Liver (tissue), 8 donors: ENCODE measurements at regions not wholly inside any gene's neighbourhood (a gene's known extent, or its start where the extent isn't known, plus 50 kb on each side); places are given as distances from the start of the nearest gene placed in this dataset.

ENCODE experiments used
- DNase-seq: peaks from one replicate; pipeline ENCODE4 v3.0.0-alpha.2; 2017; ENCODE audit warnings: low spot score
- H3K27ac ChIP-seq, 2 donors: one replicate each; pipeline ENCODE4 v1.7.0; 2013; ENCODE audit warnings: inconsistent platforms in 2 of 2, low read length in 2 of 2, control low read depth in 1 of 2, low read depth in 1 of 2, mild to moderate bottlenecking in 1 of 2
- H3K27me3 ChIP-seq, 4 donors: one replicate each; pipeline versions ENCODE4 v1.6.1 to v1.7.0; 2013; ENCODE audit warnings: low read length in 3 of 4, inconsistent platforms in 1 of 4, mild to moderate bottlenecking in 1 of 4, moderate library complexity in 1 of 4; ENCODE audit not compliant: control insufficient read depth in 4 of 4, insufficient read depth in 4 of 4
- H3K36me3 ChIP-seq, 4 donors: one replicate each; pipeline versions ENCODE4 v1.6.1 to v1.7.0; 2013; ENCODE audit warnings: low read length in 3 of 4, mild to moderate bottlenecking in 3 of 4, low read depth in 1 of 4, moderate library complexity in 1 of 4; ENCODE audit not compliant: control insufficient read depth in 4 of 4, insufficient read depth in 3 of 4
- H3K4me1 ChIP-seq, 4 donors: one replicate each; pipeline versions ENCODE4 v1.6.1 to v1.7.0; 2013; ENCODE audit warnings: low read length in 3 of 4, mild to moderate bottlenecking in 3 of 4, moderate library complexity in 1 of 4; ENCODE audit not compliant: control insufficient read depth in 4 of 4, insufficient read depth in 4 of 4
- H3K4me3 ChIP-seq, 3 donors: one replicate each; pipeline versions ENCODE4 v1.6.1 to v1.7.0; 2013; ENCODE audit warnings: low read length in 3 of 3, control low read depth in 1 of 3, low read depth in 1 of 3, mild to moderate bottlenecking in 1 of 3
- H3K9ac ChIP-seq, 2 donors: one replicate each; pipeline ENCODE4 v1.7.0; 2013; ENCODE audit warnings: low read length in 2 of 2, mild to moderate bottlenecking in 2 of 2, moderate library complexity in 2 of 2, control low read depth in 1 of 2, low read depth in 1 of 2
- H3K9me3 ChIP-seq, 4 donors: one replicate each; pipeline versions ENCODE4 v1.6.1 to v1.7.0; 2013; ENCODE audit warnings: low read length in 3 of 4; ENCODE audit not compliant: control insufficient read depth in 4 of 4
- ATF3 ChIP-seq: IDR thresholded peaks from 2 replicates; pipeline ENCODE4 v1.6.1; 2016; ENCODE audit warnings: antibody characterized with exemption
- EGR1 ChIP-seq, 2 donors: IDR thresholded peaks; 2 replicates each; pipeline ENCODE4 v1.6.1; 2016 to 2018; ENCODE audit warnings: antibody characterized with exemption in 2 of 2, low read depth in 2 of 2
- FOXA1 ChIP-seq: IDR thresholded peaks from 2 replicates; pipeline ENCODE4 v1.6.1; 2016; ENCODE audit warnings: antibody characterized with exemption
- FOXA2 ChIP-seq: IDR thresholded peaks from 2 replicates; pipeline ENCODE4 v1.6.1; 2016; ENCODE audit warnings: antibody characterized with exemption
- GABPA ChIP-seq, 2 donors: IDR thresholded peaks in 1 of 2; conservative IDR thresholded peaks in 1 of 2; 2 replicates each; pipeline ENCODE4 v1.6.1; 2016; ENCODE audit warnings: antibody characterized with exemption in 2 of 2, mild to moderate bottlenecking in 1 of 2, moderate library complexity in 1 of 2
- HNF4A ChIP-seq, 2 donors: conservative IDR thresholded peaks; 2 replicates each; pipeline ENCODE4 v1.6.1; 2016; ENCODE audit warnings: antibody characterized with exemption in 2 of 2, mild to moderate bottlenecking in 2 of 2
- HNF4G ChIP-seq: IDR thresholded peaks from 2 replicates; pipeline ENCODE4 v1.6.1; 2016; ENCODE audit warnings: antibody characterized with exemption
- JUND ChIP-seq, 2 donors: IDR thresholded peaks; 2 replicates each; pipeline ENCODE4 v1.6.1; 2016; ENCODE audit warnings: antibody characterized with exemption in 2 of 2
- MAX ChIP-seq: IDR thresholded peaks from 2 replicates; pipeline ENCODE4 v1.6.1; 2016; ENCODE audit warnings: antibody characterized with exemption
- NR2F2 ChIP-seq: IDR thresholded peaks from 2 replicates; pipeline ENCODE4 v1.6.1; 2016; ENCODE audit warnings: antibody characterized with exemption
- RAD21 ChIP-seq, 2 donors: IDR thresholded peaks; 2 replicates each; pipeline ENCODE4 v1.6.1; 2016; ENCODE audit warnings: antibody characterized with exemption in 2 of 2, mild to moderate bottlenecking in 2 of 2
- RXRA ChIP-seq, 2 donors: IDR thresholded peaks; 2 replicates each; pipeline ENCODE4 v1.6.1; 2017 to 2018; ENCODE audit warnings: antibody characterized with exemption in 2 of 2, mild to moderate bottlenecking in 1 of 2
- SP1 ChIP-seq: IDR thresholded peaks from 2 replicates; pipeline ENCODE4 v1.6.1; 2018; ENCODE audit warnings: antibody characterized with exemption, mild to moderate bottlenecking
- TAF1 ChIP-seq: conservative IDR thresholded peaks from 2 replicates; pipeline ENCODE4 v1.6.1; 2016; ENCODE audit warnings: antibody characterized with exemption, mild to moderate bottlenecking
- YY1 ChIP-seq: IDR thresholded peaks from 2 replicates; pipeline ENCODE4 v1.6.1; 2016; ENCODE audit warnings: antibody characterized with exemption, mild to moderate bottlenecking
- ZBTB33 ChIP-seq: IDR thresholded peaks from 2 replicates; pipeline ENCODE4 v1.6.1; 2016; ENCODE audit warnings: antibody characterized with exemption
- WGBS: extraction: QIAGEN DNeasy Blood & Tissue Kit; methylation state at CpG from one replicate; pipeline ENCODE4 v1.1.7; 2013; 5-methylcytosine and 5-hydroxymethylcytosine counted together
- TF ChIP-seq, protein P1 (sequence below): fragments of 150-350 bp; IDR thresholded peaks from 2 replicates; pipeline ENCODE4 v1.5.1; 2017; ENCODE audit warnings: improper control_type of control experiment, low read depth, low read length; ENCODE audit not compliant: missing input control
- TF ChIP-seq, protein P2 (sequence below): IDR thresholded peaks from 2 replicates; pipeline ENCODE4 v1.6.1; 2016; ENCODE audit warnings: antibody characterized with exemption, mild to moderate bottlenecking
- donor health status: healthy.
- donor health status: healthy.
- donor health status: healthy.
- donor health status: healthy.
- donor health status: healthy.

- H3K4me3 ChIP-seq, result no peak overlapping the region
- H3K4me1 ChIP-seq, result no peaks in the 10 kb centered on the region
- 37% methylated on average over 1 of the region's 1 CpG for WGBS
- TF ChIP-seq, protein P1, sequence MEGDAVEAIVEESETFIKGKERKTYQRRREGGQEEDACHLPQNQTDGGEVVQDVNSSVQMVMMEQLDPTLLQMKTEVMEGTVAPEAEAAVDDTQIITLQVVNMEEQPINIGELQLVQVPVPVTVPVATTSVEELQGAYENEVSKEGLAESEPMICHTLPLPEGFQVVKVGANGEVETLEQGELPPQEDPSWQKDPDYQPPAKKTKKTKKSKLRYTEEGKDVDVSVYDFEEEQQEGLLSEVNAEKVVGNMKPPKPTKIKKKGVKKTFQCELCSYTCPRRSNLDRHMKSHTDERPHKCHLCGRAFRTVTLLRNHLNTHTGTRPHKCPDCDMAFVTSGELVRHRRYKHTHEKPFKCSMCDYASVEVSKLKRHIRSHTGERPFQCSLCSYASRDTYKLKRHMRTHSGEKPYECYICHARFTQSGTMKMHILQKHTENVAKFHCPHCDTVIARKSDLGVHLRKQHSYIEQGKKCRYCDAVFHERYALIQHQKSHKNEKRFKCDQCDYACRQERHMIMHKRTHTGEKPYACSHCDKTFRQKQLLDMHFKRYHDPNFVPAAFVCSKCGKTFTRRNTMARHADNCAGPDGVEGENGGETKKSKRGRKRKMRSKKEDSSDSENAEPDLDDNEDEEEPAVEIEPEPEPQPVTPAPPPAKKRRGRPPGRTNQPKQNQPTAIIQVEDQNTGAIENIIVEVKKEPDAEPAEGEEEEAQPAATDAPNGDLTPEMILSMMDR, result no peak
- no peak for TF ChIP-seq GABPA (IDR thresholded peaks at IDR 0.05 in 1 of 2, conservative IDR thresholded peaks at IDR 0.05 in 1 of 2)
- TF ChIP-seq FOXA2, result no peak
- TF ChIP-seq ZBTB33, result no peak
- no peak for TF ChIP-seq SP1
- no peak for TF ChIP-seq HNF4A (conservative IDR thresholded peaks at IDR 0.05)
- TF ChIP-seq, protein P2, sequence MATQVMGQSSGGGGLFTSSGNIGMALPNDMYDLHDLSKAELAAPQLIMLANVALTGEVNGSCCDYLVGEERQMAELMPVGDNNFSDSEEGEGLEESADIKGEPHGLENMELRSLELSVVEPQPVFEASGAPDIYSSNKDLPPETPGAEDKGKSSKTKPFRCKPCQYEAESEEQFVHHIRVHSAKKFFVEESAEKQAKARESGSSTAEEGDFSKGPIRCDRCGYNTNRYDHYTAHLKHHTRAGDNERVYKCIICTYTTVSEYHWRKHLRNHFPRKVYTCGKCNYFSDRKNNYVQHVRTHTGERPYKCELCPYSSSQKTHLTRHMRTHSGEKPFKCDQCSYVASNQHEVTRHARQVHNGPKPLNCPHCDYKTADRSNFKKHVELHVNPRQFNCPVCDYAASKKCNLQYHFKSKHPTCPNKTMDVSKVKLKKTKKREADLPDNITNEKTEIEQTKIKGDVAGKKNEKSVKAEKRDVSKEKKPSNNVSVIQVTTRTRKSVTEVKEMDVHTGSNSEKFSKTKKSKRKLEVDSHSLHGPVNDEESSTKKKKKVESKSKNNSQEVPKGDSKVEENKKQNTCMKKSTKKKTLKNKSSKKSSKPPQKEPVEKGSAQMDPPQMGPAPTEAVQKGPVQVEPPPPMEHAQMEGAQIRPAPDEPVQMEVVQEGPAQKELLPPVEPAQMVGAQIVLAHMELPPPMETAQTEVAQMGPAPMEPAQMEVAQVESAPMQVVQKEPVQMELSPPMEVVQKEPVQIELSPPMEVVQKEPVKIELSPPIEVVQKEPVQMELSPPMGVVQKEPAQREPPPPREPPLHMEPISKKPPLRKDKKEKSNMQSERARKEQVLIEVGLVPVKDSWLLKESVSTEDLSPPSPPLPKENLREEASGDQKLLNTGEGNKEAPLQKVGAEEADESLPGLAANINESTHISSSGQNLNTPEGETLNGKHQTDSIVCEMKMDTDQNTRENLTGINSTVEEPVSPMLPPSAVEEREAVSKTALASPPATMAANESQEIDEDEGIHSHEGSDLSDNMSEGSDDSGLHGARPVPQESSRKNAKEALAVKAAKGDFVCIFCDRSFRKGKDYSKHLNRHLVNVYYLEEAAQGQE, result no peak
- no peak for TF ChIP-seq EGR1 (IDR thresholded peaks at IDR 0.05; ENCODE audit: low read depth in 2 of 2)
- no peak for TF ChIP-seq RXRA (IDR thresholded peaks at IDR 0.05)
- TF ChIP-seq FOXA1, result no peak
- no peak for TF ChIP-seq MAX
- TF ChIP-seq HNF4G, result no peak
- no peak for TF ChIP-seq ATF3
- no peak for TF ChIP-seq TAF1
- no peak for TF ChIP-seq JUND (IDR thresholded peaks at IDR 0.05)
- no peak for TF ChIP-seq YY1
- TF ChIP-seq NR2F2, result no peak
- no peak for TF ChIP-seq RAD21 (IDR thresholded peaks at IDR 0.05)
- peaks cover 0 to 2% (median 0%) of the 10 kb centered on the region in 4 donors for H3K36me3 ChIP-seq
- H3K27me3 ChIP-seq, result peaks cover 0 to 4% (median 2%) of the 10 kb centered on the region in 4 donors
- DNase-seq, result no peak
- no peak overlapping the region for H3K27ac ChIP-seq
- H3K9ac ChIP-seq, result no peak overlapping the region
- peaks cover 0 to 5% (median 1%) of the 10 kb centered on the region in 4 donors for H3K9me3 ChIP-seq
Observed at GRCh38 chr3:43852066-43852465, 161.3 kb downstream of the ABHD5 start.
